Forelimb muscle (tissue), 1 donor: ENCODE measurements at regions not wholly inside any gene's neighbourhood (a gene's known extent, or its start where the extent isn't known, plus 50 kb on each side); places are given as distances from the start of the nearest gene placed in this dataset.

Experiments
- DNase-seq: peaks from one replicate; pipeline ENCODE4 v3.0.0-alpha.2; 2013; ENCODE audit warnings: low read depth

DNA sequence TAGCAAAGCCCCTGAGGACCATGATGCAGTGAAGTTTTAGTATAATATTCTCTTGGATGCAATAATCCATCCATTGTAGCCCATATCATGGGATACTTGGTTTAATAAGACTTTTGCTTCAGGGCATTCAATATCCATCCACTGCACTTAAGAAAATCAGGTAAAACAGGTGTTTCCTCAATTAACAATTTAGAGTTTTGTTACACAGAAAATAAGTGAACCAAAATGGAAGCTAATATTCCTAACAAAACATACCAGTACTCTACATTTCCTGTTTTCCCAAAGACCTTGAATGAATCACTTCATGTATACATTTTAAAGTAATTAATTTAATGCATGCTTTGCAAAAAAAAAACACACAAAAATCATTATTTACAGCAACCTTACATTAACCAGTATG lies 305.6 kb downstream of the NR2F1-AS1 start:
- no peak for DNase-seq

DNA sequence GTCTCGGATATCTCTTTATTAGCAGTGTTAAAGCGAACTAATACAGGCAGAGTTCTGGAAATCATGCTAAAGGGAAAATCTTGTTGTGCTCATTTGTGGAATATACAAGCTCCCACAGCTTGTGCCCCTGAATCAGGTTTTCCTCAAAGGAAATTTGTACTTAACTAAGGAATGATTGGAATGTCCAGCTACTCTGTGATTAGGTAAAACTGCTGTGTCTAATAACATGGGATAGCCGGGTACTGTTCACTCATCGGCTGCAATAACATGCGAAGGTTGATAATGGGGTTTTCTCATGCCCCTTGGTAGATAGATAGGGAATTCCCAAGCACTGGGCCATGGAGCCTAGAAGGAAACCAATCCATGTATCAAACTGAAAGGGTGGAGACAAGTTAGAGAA lies 306.7 kb downstream of the NR2F1-AS1 start:
- no peak for DNase-seq

DNA sequence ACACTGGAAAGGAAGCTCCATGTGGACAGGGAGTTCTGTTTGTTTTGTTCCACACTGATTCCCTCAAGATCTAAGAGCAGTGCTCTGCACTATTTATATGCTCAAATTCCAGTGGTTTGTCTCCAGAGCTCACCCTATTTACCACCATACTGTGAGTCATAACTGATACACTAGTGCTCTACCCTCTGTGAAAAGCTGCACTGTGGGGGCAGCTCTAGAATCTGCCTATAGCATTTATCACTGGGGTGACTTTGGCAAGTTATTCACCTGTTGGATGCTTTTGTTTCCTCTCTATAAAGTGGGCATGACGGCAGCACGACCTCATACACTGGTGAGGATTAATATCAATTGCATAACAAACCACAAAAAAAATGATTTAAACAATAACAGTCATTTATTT lies 307.8 kb downstream of the NR2F1-AS1 start:
- DNase-seq, result no peak

DNA sequence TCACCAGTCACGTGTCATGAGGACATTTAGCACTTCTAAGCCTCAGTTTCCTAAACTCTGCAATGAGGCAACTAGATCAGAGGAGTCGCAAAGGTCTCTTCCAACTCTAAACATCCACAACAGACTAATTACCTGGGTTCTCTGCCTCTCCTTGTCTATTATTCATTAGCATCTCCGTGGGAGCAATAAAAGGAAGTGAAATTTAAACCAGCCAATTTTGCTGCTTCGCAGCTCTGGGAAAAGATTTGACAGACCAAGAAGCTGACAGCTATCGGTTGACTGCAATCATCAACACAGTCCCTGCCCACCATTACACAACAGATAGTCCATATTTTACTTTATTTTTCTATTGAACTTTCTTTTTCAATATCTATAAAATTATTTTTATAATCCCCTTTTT lies 308.9 kb downstream of the NR2F1-AS1 start:
- DNase-seq, result no peak

DNA sequence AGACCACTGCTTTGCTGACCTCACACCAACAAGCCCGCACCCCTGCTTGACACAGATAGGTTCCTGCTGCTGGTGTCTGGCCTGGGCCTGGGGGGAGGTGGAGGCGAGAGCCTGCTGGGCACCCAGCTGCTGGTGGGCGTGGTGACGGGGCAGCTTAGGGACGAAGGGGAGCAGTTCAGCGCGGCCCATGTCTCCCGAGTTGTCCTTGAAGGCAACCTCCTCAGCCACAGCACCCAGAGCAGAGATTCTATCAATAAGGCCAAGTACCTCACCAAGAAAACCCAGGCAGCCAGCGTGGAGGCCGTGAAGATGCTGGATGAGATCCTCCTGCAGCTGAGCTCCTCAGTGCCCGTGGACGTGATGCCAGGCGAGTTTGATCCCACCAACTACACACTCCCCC lies 313.3 kb downstream of the NR2F1-AS1 start:
- no peak for DNase-seq

DNA sequence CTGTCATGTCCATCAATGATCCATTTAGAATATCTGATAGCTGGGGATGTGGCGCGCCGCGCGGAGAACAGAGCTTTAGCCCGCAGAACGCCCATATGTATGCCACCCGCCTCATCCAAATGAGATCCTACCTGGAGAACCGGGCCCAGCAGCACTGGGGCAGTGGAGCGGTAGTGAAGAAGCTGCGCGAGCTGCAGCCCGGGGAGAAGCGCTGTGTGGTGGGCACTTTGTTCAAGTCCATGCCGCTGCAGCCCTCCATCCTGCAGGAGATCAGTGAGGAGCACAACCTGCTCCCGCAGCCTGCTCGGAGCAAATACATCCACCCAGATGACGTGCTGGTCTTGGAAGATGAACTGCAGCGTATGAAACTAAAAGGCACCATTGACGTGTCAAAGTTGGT lies 313.7 kb downstream of the NR2F1-AS1 start:
- no peak for DNase-seq

DNA sequence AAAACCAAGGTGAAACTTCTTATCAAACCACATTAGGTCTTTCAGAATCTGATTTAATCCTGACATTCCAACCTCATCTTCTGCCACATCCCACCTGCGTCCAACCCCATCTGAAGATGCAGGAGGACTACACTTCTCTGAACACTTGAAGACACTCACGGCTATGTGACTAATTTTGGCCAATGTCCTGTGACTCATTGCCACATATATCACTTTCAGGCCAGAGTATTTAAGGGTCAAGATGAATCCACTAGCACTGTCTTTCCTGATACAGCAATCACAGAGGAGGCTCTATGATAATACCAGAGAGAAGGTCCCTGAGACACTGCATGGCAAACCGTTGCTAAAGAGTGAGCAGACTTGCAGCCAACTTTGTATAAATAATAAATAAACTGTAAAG lies 323.4 kb downstream of the NR2F1-AS1 start:
- DNase-seq, result no peak

DNA sequence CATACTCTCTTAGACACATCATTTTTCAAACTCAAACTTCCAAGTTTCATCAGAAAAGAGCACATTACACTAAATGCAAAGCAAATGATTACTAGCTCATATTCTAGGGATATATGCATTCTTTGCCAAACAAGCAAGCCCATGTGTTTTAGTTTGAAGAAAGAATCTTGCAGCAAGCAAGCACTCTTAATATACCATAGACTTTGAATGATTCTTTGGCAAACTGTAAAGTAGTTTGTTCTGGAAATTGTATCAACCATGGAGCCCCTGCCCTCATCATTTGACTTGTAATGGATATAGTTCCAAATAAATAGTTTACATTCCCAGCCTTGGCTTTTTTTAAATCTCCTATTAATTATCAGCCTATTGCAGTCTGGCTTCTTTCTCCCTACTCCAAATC lies 325.2 kb downstream of the NR2F1-AS1 start:
- DNase-seq, result no peak

DNA sequence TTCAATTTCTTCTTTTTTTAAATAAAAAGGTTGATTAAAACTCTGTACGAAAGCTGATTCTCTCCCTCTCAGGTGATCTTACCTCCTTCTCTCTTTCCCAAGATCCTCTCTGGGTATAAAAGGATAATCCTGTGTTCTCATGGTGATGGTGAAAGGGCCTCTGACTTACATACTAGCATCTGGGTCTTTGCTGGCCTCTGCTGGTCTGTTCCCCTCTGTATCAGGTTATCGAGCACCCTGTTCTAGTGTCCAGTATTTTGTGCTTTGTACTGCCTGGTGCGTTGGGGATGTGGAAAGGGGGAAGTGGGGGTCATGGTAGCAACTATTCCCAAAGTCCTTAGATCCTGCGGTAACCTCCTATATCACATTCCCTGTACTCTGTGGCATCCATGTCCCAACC lies 328.9 kb downstream of the NR2F1-AS1 start:
- DNase-seq, result no peak

DNA sequence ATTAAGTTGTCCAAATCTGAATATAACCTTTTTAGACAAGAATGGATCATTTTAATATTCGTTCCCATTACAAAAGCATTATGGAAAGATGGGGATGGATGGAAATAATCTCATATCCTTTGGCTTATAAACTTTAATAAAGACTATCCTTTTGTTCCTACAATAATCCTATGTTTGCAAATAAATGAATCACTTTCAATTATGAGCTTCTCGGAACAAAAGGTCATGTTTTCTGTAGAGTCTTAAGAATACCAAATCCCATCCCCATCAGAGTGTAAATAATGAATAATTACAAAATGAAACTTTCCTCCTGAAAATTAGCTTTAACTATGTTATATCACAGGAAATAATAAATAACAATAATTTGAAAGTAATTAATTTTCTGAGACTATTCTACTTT lies 329.7 kb downstream of the NR2F1-AS1 start:
- no peak for DNase-seq

DNA sequence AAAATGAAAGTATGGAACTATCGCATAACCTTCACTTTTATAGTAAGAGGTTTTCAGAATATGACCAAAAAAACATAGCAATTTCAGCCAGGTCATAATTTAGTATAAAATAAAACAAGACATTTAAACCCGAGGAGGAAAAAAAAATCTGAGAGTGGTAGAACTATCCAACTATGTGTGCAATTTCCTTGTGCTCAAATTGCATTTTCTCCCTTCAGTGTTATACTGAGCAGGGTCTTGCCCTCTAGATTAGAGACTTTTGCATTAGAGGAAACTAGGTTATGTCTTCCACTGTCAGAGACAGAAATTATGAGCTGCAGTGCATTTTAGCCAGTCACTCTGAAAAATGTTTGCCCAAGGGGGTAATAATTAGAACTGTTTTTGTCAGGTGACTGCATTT lies 330.6 kb downstream of the NR2F1-AS1 start:
- no peak for DNase-seq

DNA sequence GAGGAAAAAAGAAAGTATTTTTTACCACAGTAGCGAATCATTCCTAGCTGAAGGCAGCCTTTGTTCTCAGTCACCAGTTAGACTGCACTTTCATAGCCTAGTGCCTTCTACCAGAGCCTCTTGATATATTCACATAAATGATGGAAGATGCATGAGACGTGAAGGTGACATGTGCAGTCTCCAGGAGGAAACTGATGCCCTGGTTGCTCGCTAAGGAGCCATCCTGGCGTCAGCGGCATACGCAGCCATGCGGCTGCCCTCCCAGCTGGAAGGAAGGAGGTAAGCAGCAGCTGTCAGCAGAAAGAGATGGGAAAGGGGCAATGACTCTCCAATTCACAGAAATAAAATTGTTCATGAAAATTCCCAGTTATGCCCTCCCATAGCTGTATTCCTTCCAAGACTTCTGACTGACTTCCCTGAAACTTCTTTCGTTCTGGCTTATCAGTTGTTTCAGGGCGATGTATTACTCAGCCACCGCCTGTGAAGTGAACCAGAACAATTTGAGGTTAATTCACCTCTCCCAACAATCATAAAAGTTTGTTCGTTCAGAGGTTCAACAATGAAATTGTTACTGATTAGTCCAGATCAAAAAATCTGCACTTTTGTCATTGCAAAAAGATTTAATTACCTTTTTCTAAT lies 331.2 kb downstream of the NR2F1-AS1 start:
- DNase-seq, result no peak

DNA sequence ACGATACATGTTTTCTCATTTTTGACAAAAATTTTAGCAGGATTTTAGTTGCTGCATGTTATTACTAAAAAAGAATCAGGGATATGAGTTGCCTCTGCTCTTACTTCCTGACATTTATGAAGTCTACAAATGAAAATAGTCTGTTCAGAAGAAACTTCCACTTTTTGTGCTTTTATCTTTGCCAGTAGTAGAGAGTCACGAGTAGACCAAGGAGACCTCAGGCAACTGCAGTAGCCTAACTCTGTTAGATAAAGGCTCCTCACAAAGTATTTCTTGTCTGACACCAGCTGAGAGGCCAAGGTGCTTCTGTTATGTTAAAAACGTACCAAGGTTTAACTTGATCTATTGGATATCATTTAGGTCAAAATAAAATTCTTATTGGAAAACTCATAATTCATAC lies 333.9 kb downstream of the NR2F1-AS1 start:
- no peak for DNase-seq

DNA sequence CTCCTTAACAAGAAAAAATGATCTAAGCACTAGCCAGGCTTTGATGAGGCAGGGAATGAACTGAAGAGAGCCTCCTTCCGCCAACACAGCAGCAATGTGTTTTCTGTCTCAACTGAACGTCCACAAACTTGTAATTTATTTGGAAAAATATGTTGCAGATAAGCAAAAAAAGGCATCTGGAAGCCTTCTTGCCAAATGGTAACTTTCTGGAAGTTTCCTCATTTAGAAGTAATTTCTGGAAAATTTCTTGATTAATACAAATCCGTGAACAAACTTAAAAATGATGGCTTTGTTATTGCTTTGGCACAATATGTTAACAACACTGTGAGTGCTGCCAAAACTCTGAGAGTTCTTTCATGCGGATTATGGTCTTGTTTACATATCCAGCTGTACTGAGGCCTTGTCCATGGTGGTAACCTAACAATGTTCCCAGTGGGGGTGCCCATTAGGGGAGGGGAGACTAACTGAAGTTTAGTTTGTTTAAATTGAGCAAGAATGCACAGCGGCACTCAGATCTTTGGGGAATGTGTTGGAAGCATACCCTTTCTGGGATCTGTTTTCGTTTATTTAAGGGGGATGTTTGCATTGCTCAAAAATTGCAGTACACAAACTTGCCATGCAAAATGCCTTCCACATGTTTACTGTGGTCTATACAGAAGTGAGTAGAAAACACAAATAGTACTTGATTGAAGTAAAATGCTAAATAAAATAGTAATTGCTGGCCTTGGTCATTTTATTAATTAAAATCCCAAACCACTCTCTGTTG lies 334.7 kb downstream of the NR2F1-AS1 start:
- DNase-seq, result peak; percentile 38

DNA sequence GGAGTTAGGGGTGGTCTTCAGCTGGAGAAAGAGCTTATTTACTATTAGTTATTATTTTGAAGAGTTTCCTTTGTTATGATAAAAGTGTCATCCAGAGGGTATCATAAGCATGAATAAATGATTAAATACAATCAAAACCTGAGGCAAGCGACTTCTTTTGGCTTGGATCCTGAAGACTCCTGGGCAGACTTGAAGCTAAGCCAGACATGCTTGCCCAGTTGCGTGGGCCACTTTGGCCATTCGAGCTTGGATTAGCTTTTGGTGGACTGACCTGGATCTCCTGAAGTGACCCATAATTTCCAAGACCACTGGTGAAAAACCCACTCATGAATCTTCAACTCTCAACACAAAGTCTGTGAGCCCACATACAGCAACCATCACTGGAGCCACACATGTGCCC lies 335.8 kb downstream of the NR2F1-AS1 start:
- DNase-seq, result no peak

DNA sequence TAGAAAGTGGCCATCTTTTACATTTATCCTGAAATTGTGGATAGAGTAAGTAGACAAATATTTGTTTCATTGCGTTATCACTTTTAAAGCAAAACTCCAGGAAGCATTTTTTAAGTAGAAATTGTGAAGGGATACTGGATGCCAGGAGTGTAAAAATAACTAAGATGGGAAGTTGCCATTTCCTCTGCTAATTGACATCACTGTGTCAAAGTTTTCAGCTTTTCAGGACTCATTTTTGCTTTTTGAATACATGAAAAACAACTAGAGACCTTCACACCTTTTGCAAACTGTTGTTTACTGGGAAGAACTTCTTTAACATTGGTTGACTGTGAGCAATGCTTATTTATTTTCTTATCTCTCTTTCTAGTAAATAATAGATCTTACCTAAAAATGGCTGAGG lies 337.5 kb downstream of the NR2F1-AS1 start:
- DNase-seq, result no peak

DNA sequence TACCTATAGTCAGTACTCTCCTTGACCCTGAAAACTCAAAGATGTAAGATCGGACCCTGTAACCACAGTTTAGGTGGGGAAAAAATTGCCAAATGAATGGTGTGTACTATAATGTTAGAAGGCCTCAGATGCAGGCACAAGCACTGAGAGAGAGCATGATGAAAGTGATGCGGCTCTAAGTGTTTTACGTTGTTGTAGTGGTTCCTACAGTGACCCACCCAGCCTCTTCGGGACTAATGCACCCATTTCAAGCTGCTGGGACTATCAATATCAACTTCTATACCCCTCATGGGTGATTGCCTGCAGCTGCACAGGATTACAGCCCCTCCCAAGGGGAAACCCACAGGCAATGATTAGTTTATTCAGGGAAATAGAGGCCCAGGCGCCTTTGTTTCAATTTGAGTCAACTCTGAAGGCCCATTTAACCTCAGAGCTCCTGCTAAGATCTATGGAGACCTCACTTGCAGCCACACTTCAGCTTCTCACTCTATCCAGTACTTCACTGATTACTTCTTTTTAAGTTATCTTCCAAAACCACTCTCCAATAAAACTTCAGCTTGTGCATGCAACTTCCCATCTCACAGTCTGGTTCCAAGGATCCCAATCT lies 340.7 kb downstream of the NR2F1-AS1 start:
- no peak for DNase-seq

DNA sequence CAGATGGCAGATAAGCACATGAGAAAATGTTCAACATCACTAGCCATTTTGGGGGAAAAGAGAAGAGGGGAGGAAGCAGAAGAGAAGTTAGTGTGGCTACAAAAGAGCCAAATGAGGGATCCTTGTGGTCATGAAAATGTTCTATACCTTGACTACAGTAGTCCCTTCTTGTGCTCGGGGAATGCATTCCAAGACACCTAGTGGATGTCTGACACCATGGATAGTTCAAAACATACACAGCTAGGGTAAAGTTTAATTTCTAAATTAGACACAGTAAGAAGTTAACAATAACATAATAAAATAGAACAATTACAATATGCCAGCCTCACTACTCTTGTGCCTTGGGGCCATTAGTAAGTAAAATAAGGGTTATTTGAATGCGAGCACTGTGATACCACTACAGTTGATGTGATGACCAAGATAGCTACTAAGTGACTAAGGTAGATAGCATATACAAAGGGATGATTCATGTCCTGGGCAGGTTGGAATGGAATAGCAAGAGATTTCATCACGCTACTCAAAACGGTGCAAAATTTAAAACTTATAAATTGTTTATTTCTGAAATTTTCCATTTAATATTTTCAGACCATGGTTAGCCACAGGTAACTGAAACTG lies 344.1 kb downstream of the NR2F1-AS1 start:
- DNase-seq, result no peak

DNA sequence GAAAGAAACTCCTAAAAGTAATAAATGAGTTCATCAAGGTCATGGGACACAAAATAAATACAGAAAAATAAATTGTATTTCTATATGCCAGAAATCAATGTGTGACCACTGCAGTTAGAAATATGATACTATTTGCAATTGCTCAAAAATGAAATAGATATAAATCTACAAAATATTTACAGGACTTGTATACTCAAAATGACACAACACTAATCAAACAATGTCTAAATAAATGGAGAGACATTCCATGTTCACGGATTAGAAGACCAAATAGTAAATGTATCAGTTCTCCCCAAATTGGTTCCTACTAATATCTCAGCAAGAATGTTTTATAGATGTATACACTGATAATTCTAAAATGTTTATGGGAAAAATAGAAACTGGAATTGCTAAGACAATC lies 345.3 kb downstream of the NR2F1-AS1 start:
- DNase-seq, result no peak

DNA sequence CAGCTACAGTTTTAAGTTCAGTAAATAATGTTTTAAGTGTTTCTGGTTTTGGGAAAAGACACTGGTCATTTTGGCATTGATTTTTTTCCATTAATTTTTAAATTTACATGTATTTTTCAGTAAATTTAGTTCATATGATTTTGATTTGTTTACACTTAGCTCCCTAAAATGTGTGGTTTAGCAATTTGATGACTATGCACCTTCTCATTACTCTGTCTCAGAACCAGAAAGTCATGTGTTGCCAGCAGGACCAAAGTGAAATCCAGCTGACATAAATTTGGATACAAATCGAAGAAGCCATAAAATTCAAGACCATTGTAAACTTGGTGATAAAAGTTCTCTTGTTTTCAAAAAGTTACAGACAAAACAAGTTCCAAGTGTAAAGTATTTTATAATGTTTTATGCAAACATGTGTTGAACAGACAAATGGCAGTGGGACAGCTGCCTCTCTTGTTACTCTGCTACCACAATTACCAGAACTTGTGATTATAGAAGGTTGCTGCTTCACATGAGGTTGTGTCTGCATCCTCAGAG lies 354.8 kb downstream of the NR2F1-AS1 start:
- no peak for DNase-seq

DNA sequence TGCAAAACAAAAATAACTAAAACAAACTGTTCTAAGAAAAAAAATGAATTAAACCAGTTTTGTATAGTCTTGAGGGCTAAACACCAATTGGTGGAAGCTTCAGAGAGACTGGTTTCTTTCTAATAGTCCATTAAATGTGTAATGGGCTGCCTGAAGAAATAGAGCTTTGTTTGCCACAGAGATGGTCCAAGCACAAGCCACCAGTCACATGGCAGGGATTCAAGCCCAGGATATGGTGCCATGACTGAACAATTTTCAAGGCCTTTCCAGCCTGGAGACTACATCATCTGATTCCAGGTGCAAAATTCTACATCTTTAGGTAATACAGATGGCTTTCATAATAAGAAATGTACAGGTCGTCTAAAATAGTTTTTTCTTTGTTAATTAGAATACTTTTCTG lies 355.3 kb downstream of the NR2F1-AS1 start:
- DNase-seq, result no peak

DNA sequence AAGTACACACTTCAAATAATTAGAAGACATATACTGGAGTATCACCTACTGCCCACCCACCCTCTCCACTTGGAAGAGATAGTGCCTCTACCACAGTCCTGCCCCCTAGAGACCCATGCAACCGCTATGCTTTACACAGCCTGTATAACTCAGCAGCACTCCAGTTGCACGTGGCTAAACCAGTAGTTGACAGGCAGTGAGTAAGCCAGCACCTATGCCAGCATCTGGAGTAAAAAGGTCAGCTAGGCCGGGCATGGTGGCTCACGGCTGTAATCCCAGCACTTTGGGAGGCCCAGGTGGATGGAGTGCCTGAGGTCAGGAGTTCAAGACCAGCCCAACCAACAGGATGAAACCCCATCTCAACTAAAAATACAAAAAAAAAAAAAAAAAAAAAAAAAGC lies 356.4 kb downstream of the NR2F1-AS1 start:
- DNase-seq, result no peak

DNA sequence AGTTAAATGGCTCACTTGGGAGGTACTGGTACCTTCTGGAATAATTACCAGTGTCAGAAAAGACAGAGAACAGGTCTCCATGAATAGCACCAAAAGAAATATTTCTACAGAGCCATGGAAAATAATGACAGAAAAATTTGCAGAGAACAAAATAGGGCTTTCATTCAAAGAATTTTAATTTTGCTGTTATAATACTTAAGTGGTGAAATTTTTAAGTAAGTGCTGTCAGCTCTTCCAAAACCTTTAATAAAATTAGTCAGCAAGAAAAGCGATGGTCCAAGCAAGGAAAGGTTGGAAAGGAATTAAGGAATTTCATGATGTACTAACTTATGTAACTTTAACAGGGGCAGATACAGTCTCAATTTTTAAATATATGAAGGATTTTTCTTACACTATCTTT lies 359.2 kb downstream of the NR2F1-AS1 start:
- no peak for DNase-seq
